Cardiac septum (tissue), 1 donor: ENCODE measurements at regions not wholly inside any gene's neighbourhood (a gene's known extent, or its start where the extent isn't known, plus 50 kb on each side); places are given as distances from the start of the nearest gene placed in this dataset.
"Not testable (repeated sequence)": the region's sequence is repeated elsewhere in the genome, so short reads cannot be mapped to it uniquely, and the experiment has no call there.

Experiments
- DNase-seq: peaks from one replicate; pipeline ENCODE4 v3.0.0-alpha.2; 2020; ENCODE audit warnings: low spot score
- intact Hi-C: fragments of 100-400 bp; cut with DNase I; formaldehyde crosslinking; loops from one replicate; pipeline ENCODE4 v1.14.0; 2022
- donor health status: DM: no; HTN: no; CAD: no.

GRCh38 chr18:56451188-56451587, 187.2 kb downstream of the TXNL1 start:
- DNase-seq: no peak
- intact Hi-C loops: no loop called here

DNA sequence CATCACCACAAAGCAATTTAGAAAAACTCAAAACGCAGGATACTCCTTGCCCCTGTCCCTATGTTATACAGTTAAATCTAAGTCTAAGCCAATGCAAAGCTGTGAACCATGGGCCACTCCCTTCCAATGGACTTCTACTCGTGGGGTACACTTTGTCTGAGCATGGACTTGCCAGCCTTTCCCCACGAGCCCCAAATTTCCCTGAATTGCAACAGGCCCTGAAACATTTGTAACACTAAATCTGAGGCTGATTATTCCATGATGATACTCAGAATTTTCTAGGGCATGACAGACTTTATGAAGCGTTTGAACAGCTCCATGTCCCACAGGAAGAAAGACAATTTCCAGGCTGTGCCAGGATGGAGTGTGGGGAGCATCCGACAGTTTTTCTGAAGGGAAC, 189.6 kb downstream of the TXNL1 start:
- intact Hi-C loops: no loop called here
- DNase-seq: no peak

- intact Hi-C loops: no loop called here
- DNase-seq: no peak
Measured at GRCh38 chr18:56445422-56445821, 193.0 kb downstream of the TXNL1 start.

GRCh38 chr18:56444201-56444600, 194.2 kb downstream of the TXNL1 start:
- intact Hi-C loops: no loop called here
- DNase-seq: no peak

DNA sequence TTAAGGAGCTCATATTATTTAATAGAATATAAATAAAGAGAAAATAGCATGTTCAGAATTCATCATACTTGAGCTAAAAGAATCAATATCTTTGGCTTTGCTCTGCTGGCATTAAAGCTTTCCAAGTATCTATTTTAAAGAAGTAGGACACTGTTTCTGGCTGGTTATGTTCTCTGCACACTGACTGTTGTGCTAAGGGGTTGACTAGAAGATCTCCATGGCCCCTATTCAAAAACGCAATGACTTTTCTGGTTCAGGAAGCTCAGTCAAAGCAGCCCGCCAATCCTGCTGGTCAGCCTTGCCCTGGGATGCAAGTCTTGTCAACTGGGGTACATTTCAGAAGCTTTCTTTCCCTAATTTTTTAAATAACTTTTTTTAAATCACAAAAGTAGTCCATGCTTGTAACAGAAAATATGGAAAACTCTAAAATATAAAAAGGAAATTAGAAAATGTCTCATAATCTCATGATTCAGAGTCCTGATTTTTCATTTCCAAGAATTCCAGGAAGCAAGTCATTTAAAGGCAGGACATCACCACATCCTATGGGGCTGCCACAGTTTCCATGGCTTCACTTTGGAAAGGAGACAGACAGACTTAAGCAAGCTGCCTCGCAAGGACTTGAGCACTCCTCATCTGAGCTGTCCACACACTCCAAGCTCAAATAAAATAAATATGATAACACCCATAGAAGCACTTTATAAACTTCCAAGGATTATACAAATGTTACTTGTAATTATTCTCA, 195.1 kb downstream of the TXNL1 start:
- intact Hi-C loops: no loop called here
- no peak for DNase-seq

DNA sequence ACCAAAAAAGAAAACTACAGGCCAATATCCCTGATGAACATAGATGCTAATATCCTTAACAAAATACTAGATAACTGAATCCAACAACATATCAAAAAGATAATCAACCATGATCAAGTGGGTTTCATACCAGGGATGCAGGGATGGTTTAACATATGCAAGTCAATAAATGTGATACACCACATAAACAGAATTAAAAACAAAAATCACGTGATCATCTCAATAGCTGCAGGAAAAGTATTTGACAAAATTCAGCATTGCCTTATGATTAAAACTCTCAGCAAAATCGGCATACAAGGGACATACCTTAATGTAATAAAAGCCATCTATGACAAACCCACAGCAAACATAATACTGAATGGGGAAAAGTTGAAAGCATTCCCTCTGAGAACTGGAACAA, 199.9 kb downstream of the TXNL1 start:
- intact Hi-C loops, DNase-seq: not testable (repeated sequence)

DNA sequence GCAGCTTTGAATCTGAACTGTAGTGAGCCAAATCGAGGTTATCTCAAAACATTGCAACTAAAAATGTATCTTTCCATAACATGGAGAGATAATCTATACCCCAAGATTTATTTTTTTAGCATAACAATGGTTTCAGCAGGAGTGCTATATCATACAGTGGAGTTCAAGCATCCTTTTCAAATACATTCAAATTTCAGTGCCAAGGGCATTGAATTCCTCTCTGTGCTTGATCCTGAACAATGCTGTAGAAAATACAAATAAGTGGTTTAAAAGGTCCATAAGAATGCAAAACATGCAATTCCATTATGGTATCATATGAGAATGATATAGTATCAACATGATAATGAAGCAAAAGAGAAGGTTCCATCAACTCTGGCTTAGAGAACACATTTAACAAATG, 201.7 kb downstream of the TXNL1 start:
- DNase-seq: no peak
- intact Hi-C loops: no loop called here

DNA sequence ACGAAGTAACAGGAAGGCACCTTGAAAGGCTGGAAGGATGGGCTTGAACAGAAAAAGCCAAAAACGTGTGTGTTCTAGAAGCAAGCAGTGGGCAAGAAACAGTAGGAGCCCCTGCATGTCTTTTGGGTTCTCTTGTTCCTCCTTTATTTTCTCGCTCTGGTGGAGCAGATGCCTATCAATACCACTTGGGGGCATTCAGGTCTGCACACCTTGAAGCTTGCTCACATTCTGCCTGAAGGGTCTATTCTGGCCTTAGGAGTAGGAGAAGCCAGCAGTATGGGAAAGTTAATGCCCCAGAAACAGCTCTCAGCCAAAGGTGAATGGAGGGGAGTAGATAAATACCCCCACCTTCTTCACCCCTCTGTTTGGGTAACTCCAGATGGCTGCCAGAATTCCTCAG, 204.5 kb downstream of the TXNL1 start:
- no peak for DNase-seq

GRCh38 chr18:56431551-56431950, 206.8 kb downstream of the TXNL1 start:
- intact Hi-C loops: no loop called here
- DNase-seq: no peak

More for the DNA sequence above, 204.5 kb downstream of the TXNL1 start:
- intact Hi-C loops: no loop called here

DNA sequence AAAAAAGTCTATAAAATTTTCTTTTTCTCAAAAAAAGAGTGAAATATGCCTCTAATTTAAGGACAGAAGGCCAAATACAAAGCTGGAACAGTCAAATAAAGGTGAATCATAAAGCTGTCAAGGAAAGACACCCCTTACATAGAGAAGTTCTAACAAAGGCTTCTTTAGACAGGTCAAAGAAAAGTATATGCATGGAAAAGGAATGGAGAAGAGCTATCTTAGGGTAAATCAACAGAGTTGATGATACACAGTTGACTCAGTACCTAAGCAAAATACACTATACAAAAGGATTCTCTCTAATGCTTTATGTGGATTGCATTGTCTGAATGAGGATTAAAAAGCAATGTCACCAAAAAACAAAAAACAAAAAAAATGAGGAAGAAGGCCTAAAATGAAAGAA, 214.8 kb downstream of the TXNL1 start:
- intact Hi-C loops: no loop called here
- DNase-seq: no peak

GRCh38 chr18:56421647-56422046, 216.7 kb downstream of the TXNL1 start:
- DNase-seq: no peak
- intact Hi-C loops: no loop called here

DNA sequence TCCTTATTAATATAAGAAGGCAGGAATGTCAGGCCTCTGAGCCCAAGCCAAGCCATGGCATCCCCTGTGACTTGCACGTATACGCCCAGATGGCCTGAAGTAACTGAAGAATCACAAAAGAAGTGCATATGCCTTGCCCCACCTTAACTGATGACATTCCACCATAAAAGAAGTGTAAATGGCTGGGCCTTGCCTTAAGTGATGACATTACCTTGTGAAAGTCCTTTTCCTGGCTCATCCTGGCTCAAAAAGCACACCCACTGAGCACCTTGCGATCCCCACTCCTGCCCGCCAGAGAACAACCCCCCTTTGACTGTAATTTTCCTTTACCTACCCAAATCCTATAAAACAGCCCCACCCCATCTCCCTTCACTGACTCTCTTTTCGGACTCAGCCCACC, 217.5 kb downstream of the TXNL1 start:
- intact Hi-C loops, DNase-seq: not testable (repeated sequence)

- intact Hi-C loops: no loop called here
- DNase-seq: no peak
Measured at GRCh38 chr18:56414357-56414756, 224.0 kb downstream of the TXNL1 start.

DNA sequence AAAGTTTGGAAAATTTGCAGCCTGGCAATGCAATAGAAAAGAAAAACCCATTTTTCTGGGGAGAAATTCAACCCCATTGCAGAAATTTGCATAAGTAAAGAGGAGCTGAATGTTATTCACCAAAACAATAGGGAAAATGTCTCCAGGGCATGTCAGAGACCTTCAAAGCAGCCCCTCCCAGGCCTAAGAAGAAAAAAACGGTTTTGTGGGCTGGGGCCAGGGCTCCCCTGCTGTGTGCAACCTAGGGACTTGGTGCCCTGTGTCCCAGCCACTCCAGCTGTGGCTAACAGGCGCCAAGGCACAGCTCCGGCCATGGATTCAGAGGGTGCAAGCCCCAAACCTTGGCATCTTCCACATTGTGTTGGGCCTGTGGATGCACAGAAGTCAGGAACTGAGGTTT, 224.5 kb downstream of the TXNL1 start:
- intact Hi-C loops: no loop called here
- DNase-seq: no peak

DNA sequence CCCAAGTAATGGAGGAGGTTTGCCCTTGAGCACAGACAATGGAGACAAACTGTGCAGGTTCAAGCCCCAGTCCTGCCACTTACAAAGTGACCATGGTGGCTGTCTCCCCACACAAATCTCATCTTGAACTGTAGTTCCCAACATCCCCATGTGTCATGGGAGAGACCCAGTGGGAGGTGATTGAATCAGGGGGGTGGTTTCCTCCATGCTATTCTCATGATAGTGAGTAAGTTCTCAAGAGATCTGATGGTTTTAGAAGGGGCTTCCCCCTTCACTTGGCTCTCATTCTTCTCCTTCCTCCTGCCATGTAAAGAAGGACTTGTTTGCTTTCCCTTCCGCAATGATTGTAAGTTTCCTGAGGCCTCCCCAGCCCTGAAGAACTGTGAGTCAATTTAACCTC, 225.4 kb downstream of the TXNL1 start:
- intact Hi-C loops: no loop called here
- DNase-seq: no peak

DNA sequence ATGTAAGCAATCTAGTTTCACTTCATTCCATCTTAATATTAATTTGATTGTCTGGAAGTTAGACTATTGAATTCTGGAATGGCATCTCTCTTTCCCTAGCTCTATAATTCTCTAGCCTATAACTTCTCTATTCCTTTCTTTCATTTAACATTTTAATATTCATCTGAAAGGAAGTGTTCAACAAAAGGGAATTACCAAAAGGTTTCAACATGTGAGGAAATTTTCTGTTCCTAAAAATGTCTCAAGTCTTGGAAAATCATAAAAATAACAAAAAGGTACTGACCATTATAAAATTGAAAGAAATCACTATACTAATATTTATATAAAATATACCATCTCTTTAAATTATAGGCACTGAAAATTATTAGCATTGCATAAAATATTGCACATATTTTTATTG, 228.7 kb downstream of the TXNL1 start:
- intact Hi-C loops: no loop called here

GRCh38 chr18:56407646-56408180, 230.7 kb downstream of the TXNL1 start:
- intact Hi-C loops: no loop called here

More for the DNA sequence above, 228.7 kb downstream of the TXNL1 start:
- no peak for DNase-seq

GRCh38 chr18:56402872-56403516, 235.4 kb downstream of the TXNL1 start:
- intact Hi-C loops: no loop called here
- DNase-seq: no peak

More at GRCh38 chr18:56407646-56408180, 230.7 kb downstream of the TXNL1 start:
- DNase-seq: no peak

DNA sequence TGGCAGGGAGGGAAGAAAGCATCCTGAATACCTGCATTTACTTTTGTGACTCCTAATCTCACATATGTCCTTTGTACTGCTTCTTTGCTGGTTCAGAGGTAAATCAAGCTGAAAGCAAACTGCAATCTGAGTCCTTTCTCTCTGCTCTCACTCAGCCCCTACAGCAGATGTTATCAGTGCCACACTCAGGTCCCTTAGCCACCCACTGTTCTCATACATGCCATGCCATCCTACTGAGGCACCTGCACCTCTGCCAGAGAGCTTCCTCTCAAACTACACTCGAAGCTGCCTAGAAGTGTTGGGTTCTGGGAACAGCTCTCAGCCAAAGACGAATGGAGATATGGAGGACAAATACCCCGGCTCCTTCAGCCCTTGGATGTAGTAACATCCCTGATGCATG, 244.5 kb downstream of the TXNL1 start:
- intact Hi-C loops: no loop called here

DNA sequence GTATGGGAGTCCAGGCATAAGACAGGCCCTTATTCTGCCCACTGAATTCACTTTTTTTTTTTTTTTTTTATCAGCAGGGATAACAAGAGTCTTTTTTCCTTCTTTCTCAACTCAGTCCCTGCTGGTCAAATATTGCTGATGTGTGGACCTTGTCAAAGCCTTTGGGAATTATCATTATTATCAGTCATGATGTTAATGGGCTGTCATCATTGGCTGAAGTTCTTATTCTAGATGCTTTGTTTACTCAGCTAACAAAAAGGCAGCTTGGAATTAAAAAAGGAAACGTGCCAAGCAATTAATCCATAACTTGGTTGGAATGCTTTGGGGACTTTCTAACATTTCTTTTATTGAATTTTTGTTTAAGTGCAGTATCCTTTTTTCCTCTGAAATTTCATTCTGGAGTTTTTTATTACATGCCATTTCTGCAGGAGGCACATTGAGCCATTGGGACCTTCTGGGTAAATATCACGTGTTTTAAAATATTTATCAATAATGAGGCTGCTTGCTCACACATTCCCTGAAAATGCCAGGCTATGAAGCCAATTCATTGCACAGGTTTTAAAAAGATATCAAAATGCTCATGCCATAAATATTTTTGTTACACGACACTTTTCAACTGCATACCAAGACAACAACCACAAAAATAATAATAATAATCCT, 246.3 kb downstream of the TXNL1 start:
- intact Hi-C loops: no loop called here
- no peak for DNase-seq

More for the DNA sequence above, 244.5 kb downstream of the TXNL1 start:
- no peak for DNase-seq

GRCh38 chr18:56390626-56391025, 247.8 kb downstream of the TXNL1 start:
- DNase-seq: no peak
- intact Hi-C loops: no loop called here
